ENCODE measurements at regions not wholly inside any gene's neighbourhood (a gene's known extent, or its start where the extent isn't known, plus 50 kb on each side); places are given as distances from the start of the nearest gene placed in this dataset.

- no peak for DNase-seq
These were observed 1024.9 kb downstream of the BCL11A start for GRCh38 chr2:59528525-59528924.

GRCh38 chr2:59502981-59503380 lies 1050.5 kb downstream of the BCL11A start:
- no peak for DNase-seq

GRCh38 chr2:59490994-59491393 lies 1062.5 kb downstream of the BCL11A start:
- no peak for DNase-seq

- DNase-seq, result no peak
These were observed 1063.3 kb downstream of the BCL11A start for GRCh38 chr2:59490192-59490591.

GRCh38 chr2:59484673-59485072 lies 1068.8 kb downstream of the BCL11A start:
- DNase-seq, result no peak

- DNase-seq, result no peak
These were observed 1090.0 kb downstream of the BCL11A start for GRCh38 chr2:59463426-59463825.

- no peak for DNase-seq
These were observed 1090.8 kb downstream of the BCL11A start for GRCh38 chr2:59462422-59463197.

GRCh38 chr2:59461127-59461526 lies 1092.3 kb downstream of the BCL11A start:
- no peak for DNase-seq

- no peak for DNase-seq
These were observed 1094.7 kb downstream of the BCL11A start for GRCh38 chr2:59458800-59459199.

GRCh38 chr2:59456285-59456684 lies 1097.2 kb downstream of the BCL11A start:
- no peak for DNase-seq

GRCh38 chr2:59449274-59449673 lies 1104.2 kb downstream of the BCL11A start:
- DNase-seq, result peak; percentile 6

- DNase-seq, result no peak
These were observed 1113.0 kb downstream of the BCL11A start for GRCh38 chr2:59440491-59440890.

GRCh38 chr2:59435635-59436034 lies 1117.8 kb downstream of the BCL11A start:
- no peak for DNase-seq

- no peak for DNase-seq
These were observed 1124.5 kb downstream of the BCL11A start for GRCh38 chr2:59428940-59429339.

- no peak for DNase-seq
These were observed 1125.5 kb downstream of the BCL11A start for GRCh38 chr2:59427980-59428379.

- no peak for DNase-seq
These were observed 1128.2 kb downstream of the BCL11A start for GRCh38 chr2:59425247-59425646.

GRCh38 chr2:59413751-59414570 lies 1139.5 kb downstream of the BCL11A start:
- no peak for DNase-seq

GRCh38 chr2:59399126-59399525 lies 1154.3 kb downstream of the BCL11A start:
- DNase-seq, result no peak

GRCh38 chr2:59398081-59398480 lies 1155.4 kb downstream of the BCL11A start:
- DNase-seq, result no peak

GRCh38 chr2:59395119-59395518 lies 1154.0 kb upstream of the FANCL start:
- DNase-seq, result no peak

- DNase-seq, result no peak
These were observed 1150.8 kb upstream of the FANCL start for GRCh38 chr2:59391896-59392295.

- DNase-seq, result no peak
These were observed 1149.5 kb upstream of the FANCL start for GRCh38 chr2:59390581-59390980.

GRCh38 chr2:59389240-59389639 lies 1148.1 kb upstream of the FANCL start:
- no peak for DNase-seq

- no peak for DNase-seq
These were observed 1144.8 kb upstream of the FANCL start for GRCh38 chr2:59385971-59386370.

All from hematopoietic multipotent progenitor cell treated with erythropoietin and hydrocortisone succinate and interleukin-3 and kit ligand, for 8 days (in vitro differentiated cells).